ENCODE measurements at regions not wholly inside any gene's neighbourhood (a gene's known extent, or its start where the extent isn't known, plus 50 kb on each side); places are given as distances from the start of the nearest gene placed in this dataset.

GRCh38 chr10:76763376-76763775 lies 874.2 kb downstream of the KCNMA1 start:
- TF ChIP-seq POLR2AphosphoS5 (IDR thresholded peaks at IDR 0.05) = no peak
- no peak for TF ChIP-seq CTCF (IDR thresholded peaks at IDR 0.05)
- TF ChIP-seq EP300 (IDR thresholded peaks at IDR 0.05) = no peak
- TF ChIP-seq POLR2A (IDR thresholded peaks at IDR 0.05; ENCODE audit: low read depth) = no peak
- 41% methylated on average over 1 of the region's 1 CpG for WGBS
- Histone ChIP-seq H3K4me3 (no peak overlapping the region), H3K27ac (replicated peaks in 1 of 4) (no peak overlapping the region), H3K4me1 (no peaks in the 10 kb centered on the region), H3K36me3 (no peaks in the 10 kb centered on the region), H3K9me3 (no peaks in the 10 kb centered on the region), H3K27me3 (no peaks in the 10 kb centered on the region)
- intact Hi-C loops (cut with DNase I) = no loop called here
- no peak for DNase-seq (ENCODE audit: extremely low spot score)

DNA sequence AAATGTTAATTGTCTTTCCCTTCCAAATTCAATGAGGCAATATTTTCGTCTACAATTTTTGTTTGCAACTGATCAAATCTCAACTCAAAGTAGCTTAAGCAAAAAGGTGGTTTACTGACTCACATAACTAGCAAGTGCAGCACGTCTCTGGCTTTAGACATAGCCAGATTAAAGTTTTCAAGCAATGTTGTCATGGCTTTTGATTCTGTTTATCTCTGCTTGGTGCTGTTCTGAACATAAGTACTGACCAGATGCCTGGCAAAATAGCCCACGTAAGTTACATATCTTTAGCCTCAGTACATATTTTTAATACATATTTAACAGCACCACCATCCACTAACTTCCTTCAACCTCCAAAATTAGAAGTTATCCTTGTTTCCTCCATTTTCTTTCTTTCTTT lies 877.9 kb downstream of the KCNMA1 start:
- H3K9me3 ChIP-seq = no peaks in the 10 kb centered on the region
- no peak for TF ChIP-seq POLR2AphosphoS5 (IDR thresholded peaks at IDR 0.05)
- TF ChIP-seq POLR2A (IDR thresholded peaks at IDR 0.05; ENCODE audit: low read depth) = no peak
- no peak for TF ChIP-seq EP300 (IDR thresholded peaks at IDR 0.05)
- TF ChIP-seq CTCF (IDR thresholded peaks at IDR 0.05) = no peak
- WGBS = 74% methylated on average over 3 of the region's 3 CpGs
- no peaks in the 10 kb centered on the region for H3K4me1 ChIP-seq
- H3K27me3 ChIP-seq = no peaks in the 10 kb centered on the region
- no peak for DNase-seq (ENCODE audit: extremely low spot score)
- intact Hi-C loops (cut with DNase I) = no loop called here
- H3K36me3 ChIP-seq = no peaks in the 10 kb centered on the region
- no peak overlapping the region for H3K27ac ChIP-seq (replicated peaks in 1 of 4)
- no peak overlapping the region for H3K4me3 ChIP-seq

DNA sequence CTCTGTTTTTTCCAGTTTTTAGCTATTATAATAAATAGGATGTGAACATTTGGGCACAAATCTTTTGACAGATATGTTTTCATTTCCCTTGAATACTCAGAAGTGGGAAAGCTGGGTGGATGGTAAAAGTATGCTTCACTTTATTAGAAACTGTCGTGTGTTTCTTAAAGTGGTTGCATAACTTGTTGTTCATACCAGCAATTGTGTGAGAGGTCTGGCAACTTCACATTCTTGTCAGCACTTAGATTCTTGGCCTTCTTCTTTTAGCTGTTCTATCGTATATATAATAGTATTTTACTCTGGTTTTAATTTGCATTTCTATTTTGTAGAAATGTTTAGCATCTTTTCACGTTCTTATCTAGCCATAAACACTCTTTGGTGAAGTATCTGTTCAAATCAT lies 894.4 kb downstream of the KCNMA1 start:
- no peaks in the 10 kb centered on the region for H3K9me3 ChIP-seq
- DNase-seq (ENCODE audit: extremely low spot score) = no peak
- no peak overlapping the region for H3K4me3 ChIP-seq
- H3K27ac ChIP-seq (replicated peaks in 1 of 4) = no peak overlapping the region
- H3K36me3 ChIP-seq = no peaks in the 10 kb centered on the region
- intact Hi-C loops (cut with DNase I) = no loop called here
- WGBS = 55% methylated on average over 3 of the region's 3 CpGs
- TF ChIP-seq POLR2A (IDR thresholded peaks at IDR 0.05; ENCODE audit: low read depth) (no peak), POLR2AphosphoS5 (IDR thresholded peaks at IDR 0.05) (no peak), CTCF (IDR thresholded peaks at IDR 0.05) (no peak), EP300 (IDR thresholded peaks at IDR 0.05) (no peak)
- no peaks in the 10 kb centered on the region for H3K4me1 ChIP-seq
- H3K27me3 ChIP-seq = no peaks in the 10 kb centered on the region

DNA sequence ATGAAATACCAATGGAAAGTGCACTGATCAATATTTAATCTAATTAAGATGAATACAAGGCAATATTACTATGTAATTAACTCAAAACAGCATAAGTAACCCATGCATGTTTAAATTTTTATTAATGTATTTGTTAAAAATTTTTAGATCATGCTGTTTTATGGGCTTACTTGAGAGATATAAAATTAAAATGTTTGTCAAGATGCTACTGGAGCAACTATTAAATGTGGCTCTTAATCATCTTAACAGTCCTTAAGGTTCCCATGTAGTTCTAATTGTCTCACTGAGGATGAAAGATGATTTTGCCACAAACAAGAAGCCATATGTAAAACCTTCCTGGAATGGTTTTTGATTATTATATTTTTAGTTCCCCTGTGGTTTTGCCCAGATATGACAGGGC lies 897.1 kb downstream of the KCNMA1 start:
- TF ChIP-seq POLR2A (IDR thresholded peaks at IDR 0.05; ENCODE audit: low read depth) (no peak), EP300 (IDR thresholded peaks at IDR 0.05) (no peak), CTCF (IDR thresholded peaks at IDR 0.05) (no peak)

DNA sequence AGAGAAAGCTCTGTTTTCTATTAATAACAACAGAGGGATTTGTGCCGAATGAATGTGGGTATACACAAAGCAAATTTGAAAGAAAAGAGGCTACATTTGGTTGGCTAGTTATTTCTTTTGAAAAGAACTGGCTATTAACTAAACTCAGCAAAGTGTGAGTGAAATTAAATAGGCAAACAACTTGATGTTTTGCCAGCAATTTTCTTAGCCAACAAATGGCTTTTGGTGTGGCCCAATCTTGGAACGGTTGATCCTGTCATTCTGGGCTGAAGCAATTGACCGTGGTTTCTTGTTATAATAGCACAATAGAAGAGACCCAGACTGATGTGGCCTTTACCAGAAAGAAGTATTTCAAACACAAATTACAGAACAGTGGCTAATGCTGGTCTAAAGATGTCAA lies 898.6 kb downstream of the KCNMA1 start:
- Histone ChIP-seq H3K36me3 (no peaks in the 10 kb centered on the region), H3K4me3 (no peak overlapping the region), H3K27me3 (no peaks in the 10 kb centered on the region), H3K27ac (replicated peaks in 1 of 4) (no peak overlapping the region), H3K9me3 (no peaks in the 10 kb centered on the region), H3K4me1 (peaks cover 0 to 8% (median 0%) of the 10 kb centered on the region in 4 donors)
- no peak for DNase-seq (ENCODE audit: extremely low spot score)
- intact Hi-C loops (cut with DNase I) = no loop called here
- WGBS = 50% methylated on average over 3 of the region's 3 CpGs
- TF ChIP-seq POLR2AphosphoS5 (IDR thresholded peaks at IDR 0.05) (no peak), CTCF (IDR thresholded peaks at IDR 0.05) (no peak), POLR2A (IDR thresholded peaks at IDR 0.05; ENCODE audit: low read depth) (no peak), EP300 (IDR thresholded peaks at IDR 0.05) (no peak)

More for the DNA sequence above, 897.1 kb downstream of the KCNMA1 start:
- Histone ChIP-seq H3K9me3 (no peaks in the 10 kb centered on the region), H3K4me3 (no peak overlapping the region), H3K27me3 (no peaks in the 10 kb centered on the region), H3K27ac (replicated peaks in 1 of 4) (no peak overlapping the region), H3K36me3 (no peaks in the 10 kb centered on the region), H3K4me1 (peaks cover 0 to 8% (median 0%) of the 10 kb centered on the region in 4 donors)
- DNase-seq (ENCODE audit: extremely low spot score) = no peak
- intact Hi-C loops (cut with DNase I) = no loop called here

Data from esophagus muscularis mucosa (tissue), 4 donors.